ENCODE measurements at regions not wholly inside any gene's neighbourhood (a gene's known extent, or its start where the extent isn't known, plus 50 kb on each side); places are given as distances from the start of the nearest gene placed in this dataset.

GRCh38 chr3:194930377-194931204, 244.9 kb downstream of the FAM43A start:
- intact Hi-C loops (cut with DNase I): no loop called here
- DNase-seq: peak in 7 of 42 donors; percentile 18 to 56 (median 38)

- intact Hi-C loops (cut with DNase I): no loop called here
- DNase-seq: peak in 2 of 42 donors; percentile 21 to 33
Observed at GRCh38 chr3:194931347-194931746, 245.7 kb downstream of the FAM43A start.

- peak in 1 of 42 donors; percentile 21 for DNase-seq
- intact Hi-C loops (cut with DNase I): no loop called here
Observed at GRCh38 chr3:194931865-194932264, 246.2 kb downstream of the FAM43A start.

DNA sequence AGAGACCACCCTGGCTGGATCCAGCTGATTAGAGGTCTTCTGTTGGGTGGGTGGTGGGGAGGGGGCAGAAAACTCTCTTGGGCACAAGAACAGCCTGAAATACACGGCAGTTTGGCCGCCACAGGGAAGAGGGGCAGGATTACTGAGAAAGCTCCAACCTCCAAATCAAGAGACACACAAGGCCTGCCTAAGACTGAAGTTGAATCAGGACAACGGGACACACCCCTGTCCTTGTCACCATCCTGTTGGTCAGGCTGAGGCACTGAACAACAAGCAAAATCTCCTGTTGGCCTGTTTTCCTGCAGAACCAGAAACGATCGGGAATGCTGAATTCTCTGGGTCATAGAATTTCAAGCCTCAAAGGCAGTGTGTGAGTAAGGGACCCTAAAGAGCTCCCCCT, 247.8 kb downstream of the FAM43A start:
- peak in 2 of 42 donors; percentile 4 to 8 for DNase-seq
- intact Hi-C loops (cut with DNase I): no loop called here

DNA sequence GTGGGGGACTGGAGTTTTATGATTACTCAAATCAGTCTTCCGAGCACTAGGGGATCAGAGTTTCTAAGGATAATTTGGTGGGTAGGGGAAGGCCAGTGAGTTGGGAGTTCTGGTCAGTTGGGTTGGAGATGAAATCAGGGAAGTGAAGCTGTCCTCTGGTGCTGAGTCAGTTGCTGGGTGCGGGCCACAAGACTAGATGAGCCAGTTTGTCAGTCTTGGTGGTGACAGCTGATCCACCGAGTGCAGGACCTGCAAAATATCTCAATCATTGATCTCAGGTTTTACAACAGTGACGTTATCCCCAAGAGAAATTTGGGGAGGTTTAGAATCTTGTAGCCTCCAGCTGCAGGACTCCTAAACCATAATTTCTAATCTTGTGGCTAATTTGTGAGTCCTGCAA, 249.4 kb downstream of the FAM43A start:
- DNase-seq: peak in 18 of 42 donors; percentile 10 to 51 (median 29)
- intact Hi-C loops (cut with DNase I): no loop called here

GRCh38 chr3:194935632-194936470, 250.2 kb downstream of the FAM43A start:
- intact Hi-C loops (cut with DNase I): no loop called here
- DNase-seq: peak in 1 of 42 donors; percentile 12

GRCh38 chr3:194936659-194937058, 251.0 kb downstream of the FAM43A start:
- peak in 2 of 42 donors; percentile 9 to 18 for DNase-seq
- intact Hi-C loops (cut with DNase I): no loop called here

DNA sequence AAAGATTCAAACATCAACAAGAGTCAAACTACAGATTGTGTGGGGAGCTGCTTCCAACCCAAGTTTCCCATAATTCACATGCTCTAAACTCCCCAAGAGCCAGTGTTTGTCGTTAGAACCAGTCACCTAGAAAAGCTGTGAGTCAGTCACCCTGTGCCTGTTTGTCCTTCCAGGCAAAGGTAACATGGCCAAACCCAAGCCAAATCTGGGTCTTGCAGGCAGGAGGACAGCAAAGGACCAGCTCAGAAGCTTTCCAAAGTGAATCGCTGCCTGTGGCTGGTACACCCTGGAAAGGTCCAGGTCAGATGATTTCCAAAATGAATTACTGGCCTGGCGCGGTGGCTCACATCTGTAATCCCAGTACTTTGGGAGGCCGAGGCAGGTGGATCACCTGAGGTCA, 251.5 kb downstream of the FAM43A start:
- peak in 3 of 42 donors; percentile 6 to 33 (median 14) for DNase-seq
- intact Hi-C loops (cut with DNase I): no loop called here

DNA sequence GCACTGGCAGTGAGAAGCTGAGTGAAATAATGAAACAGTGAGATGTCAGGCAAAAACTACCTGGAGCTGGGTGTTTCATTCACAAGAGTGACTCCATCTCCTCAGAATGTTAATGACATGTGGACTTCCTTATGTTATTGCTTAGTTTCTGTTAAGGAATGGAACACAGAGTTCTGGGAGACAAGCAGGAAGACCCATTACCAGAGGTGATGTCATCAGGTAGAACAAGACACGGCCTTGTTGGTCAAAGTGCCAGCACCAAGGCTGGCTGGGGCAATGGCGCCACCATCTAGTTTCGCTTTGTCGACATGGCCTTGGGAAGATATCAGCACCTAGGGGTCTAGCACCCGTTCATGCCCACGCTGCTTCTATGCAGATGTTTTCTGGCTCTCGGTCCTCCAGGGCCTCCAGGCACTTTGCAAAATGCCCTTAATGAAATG, 252.2 kb downstream of the FAM43A start:
- DNase-seq: peak in 3 of 42 donors; percentile 8 to 28 (median 20)
- intact Hi-C loops (cut with DNase I): no loop called here

GRCh38 chr3:194938845-194939531, 253.3 kb downstream of the FAM43A start:
- intact Hi-C loops (cut with DNase I): no loop called here
- DNase-seq: peak in 16 of 42 donors; percentile 11 to 66 (median 26)

DNA sequence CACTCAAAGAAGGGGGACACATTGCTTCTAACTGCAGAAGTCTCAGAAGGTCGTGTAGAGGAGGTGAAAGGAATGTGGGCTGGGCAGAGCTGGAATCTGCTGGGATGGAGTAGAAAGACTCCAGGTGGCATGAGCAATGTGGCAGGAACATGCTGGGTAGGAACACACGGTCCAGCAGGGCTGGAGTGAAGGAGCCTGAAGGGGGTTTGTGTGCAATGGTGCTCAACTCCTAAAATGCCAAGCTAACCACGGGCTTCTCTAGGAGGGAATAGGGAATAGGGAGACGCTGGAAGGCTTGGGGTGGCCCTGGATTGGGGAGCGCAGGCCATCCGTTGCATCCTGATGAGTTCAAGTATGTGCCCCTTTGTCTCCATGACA, 253.8 kb downstream of the FAM43A start:
- DNase-seq: peak in 2 of 42 donors; percentile 19 to 30
- intact Hi-C loops (cut with DNase I): no loop called here

DNA sequence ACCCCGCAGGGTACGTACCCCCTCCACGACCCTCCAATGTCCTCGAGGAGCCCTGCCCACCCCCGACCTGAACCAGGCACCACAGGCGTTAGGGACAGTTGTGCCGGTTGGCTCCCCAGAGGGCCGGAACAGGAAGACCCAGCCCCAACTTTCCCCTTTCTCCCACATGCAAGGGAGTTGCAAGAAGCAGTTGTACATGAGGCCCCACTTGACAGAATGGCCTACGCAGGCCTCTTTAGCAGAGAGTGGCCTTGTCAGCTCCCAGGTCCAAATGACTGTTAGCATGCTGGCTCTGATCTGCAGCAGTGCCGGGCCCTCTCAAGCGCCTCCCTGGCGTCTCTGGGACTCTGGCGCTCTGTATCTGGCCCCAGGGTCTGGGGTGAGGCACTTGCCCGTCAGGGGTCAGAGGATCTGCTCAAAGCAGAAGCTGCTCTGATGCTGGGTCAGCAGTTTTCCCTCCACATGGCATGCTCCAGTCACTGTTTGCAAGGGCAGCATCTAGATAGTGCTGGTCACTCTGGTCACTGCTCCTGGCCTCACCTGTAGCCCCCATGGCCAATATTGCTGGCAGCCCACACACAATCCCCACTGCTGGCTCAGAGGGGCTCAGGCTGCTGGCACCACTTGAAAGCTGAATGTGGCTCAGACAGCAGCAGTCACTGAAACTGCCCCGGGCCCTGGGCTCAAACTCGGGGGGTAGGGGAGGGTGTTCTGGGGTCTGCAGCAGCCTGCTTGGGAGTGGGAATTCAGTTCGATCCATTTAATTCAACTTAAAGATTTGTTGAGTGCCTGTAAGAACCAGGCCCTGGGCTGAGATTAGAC, 254.5 kb downstream of the FAM43A start:
- intact Hi-C loops (cut with DNase I): no loop called here
- DNase-seq: peak in 16 of 42 donors; percentile 6 to 48 (median 26)

DNA sequence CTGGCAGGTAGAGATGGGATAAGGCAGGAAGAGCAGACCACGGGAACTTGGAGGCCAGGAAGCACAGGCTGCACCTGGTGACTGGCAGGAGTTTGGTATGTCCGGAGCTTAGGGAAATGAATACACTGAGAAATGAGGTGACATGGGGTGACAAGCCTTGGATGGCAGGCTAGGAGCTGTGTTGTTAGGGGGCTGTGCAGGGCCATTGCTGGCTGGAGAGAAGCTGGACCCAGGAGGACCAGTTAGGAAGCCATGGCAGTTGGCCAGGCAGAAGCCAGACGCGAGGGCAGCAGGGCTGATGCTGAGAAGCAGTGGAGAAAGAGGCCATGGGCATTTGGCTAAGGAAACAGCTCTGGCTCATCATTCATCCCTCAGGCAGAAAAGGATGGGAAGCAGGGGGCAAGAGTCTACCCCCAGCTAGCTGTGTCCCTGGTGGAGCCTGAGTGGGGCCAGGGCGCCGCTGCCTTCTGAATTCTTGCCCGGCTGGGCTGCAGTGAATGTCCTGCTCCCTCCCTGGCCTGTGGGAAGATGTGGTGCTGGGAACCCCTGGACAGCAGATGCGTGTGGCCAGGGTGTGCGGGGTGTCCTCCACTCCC, 255.8 kb downstream of the FAM43A start:
- intact Hi-C loops (cut with DNase I): no loop called here
- DNase-seq: peak in 2 of 42 donors; percentile 33 to 38

DNA sequence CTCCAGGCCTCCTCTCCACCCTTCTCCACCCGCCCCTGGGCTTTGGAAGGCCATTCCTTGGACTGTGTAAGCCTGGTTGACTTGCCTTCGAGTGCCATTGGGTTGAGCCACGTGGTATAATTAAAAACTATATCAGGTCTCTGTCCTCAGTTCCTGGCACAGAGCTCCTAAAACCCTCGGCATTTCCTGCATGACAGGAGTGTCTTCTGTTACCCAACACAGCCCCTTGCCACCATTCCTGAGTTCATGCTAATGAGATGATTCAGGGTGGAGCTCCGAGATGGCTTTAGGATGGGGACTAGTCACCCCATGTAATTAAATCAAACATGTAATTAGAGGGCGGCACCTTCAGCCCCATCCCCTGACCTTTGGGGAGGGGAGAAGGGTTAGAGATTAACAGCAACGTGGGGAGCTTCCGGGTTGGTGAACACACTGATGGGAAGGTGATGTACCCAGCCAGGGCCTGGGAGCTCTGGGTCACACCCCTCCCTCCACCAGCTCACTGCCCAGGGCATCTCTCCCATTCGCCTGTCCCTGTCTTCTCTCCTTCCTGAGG, 256.4 kb downstream of the FAM43A start:
- intact Hi-C loops (cut with DNase I): no loop called here
- DNase-seq: peak in 2 of 42 donors; percentile 19 to 37

DNA sequence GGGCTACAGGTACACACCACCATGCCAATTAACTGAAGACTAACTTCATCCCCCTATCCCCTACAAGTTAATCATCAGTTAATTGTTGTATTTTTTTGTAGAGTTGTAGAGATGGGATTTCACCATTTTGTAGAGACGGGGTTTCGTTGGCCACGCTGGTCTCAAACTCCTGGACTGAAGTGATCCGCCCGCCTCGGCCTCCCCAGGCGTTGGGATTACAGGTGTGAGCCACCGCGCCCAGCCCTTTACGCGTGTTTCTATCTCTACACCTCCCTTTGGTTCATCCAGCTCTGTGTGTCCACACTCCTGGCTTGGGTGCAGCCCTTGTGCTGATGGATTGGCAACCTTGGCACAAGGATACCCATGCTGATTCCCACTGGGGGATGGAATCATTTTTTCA, 258.8 kb downstream of the FAM43A start:
- intact Hi-C loops (cut with DNase I): no loop called here
- DNase-seq: no peak

GRCh38 chr3:194945508-194945907, 259.8 kb downstream of the FAM43A start:
- DNase-seq: no peak
- intact Hi-C loops (cut with DNase I): no loop called here

DNA sequence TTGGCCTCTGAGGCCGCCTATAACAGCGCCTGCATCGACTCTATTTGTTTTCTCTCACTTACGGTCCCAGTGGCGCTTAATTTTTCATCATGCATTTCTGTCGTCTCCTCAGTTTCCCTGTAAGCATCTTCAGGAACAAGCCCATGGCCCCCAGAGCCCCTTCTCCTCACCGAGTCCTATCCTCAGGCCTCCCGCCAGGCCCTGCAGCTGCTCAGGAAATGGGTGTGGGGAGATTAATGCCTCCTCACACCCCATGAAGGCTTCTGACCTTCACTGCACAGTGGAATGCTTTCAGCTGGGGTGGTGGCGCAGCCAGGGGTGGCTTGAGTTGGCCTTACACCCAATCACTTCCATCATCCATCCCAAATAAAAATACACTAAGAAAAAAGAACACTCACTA, 260.4 kb downstream of the FAM43A start:
- intact Hi-C loops (cut with DNase I): no loop called here
- DNase-seq: no peak

DNA sequence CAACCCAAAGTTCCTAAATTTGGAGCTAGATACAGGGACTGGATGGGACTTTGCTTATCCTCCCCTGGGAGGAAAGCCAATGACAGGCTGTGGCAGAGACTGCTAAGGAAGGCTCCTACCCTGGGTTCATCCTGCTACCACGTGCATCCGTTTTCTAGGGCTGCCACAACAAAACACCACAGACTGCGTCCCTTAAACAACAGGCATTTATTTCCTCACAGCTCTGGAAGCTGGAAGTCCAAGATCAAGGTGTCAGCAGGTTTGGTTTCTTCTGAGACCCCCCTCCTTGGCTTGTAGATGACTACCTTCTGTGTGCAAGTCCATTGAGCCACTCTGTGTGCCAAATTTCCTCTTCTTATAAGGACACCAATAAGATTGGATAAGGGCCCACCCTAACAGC, 263.9 kb downstream of the FAM43A start:
- DNase-seq: no peak
- intact Hi-C loops (cut with DNase I): no loop called here

Data from head of caudate nucleus (tissue), 42 donors.